ENCODE measurements at regions not wholly inside any gene's neighbourhood (a gene's known extent, or its start where the extent isn't known, plus 50 kb on each side); places are given as distances from the start of the nearest gene placed in this dataset.

GRCh38 chr21:15252431-15252830, 187.6 kb upstream of the NRIP1 start:
- no peaks in the 10 kb centered on the region for H3K4me1 ChIP-seq
- no peak overlapping the region for H3K4me3 ChIP-seq
- H3K36me3 ChIP-seq (ENCODE audit: insufficient read depth in 1 of 2, low read depth in 1 of 2) = no peaks in the 10 kb centered on the region
- intact Hi-C loops (cut with DNase I) = no loop called here
- H3K9me3 ChIP-seq = no peaks in the 10 kb centered on the region
- DNase-seq (no peak), ATAC-seq (no peak)
- H3K27ac ChIP-seq = no peak overlapping the region
- H3K27me3 ChIP-seq (ENCODE audit: insufficient read depth in 3 of 3, low read length in 2 of 3) = no peaks in the 10 kb centered on the region
- no peak for TF ChIP-seq CTCF (IDR thresholded peaks at IDR 0.05)
- 65 to 75% (median 74%) methylated on average over 3 of the region's 3 CpGs for WGBS, 3 donors

GRCh38 chr21:15254111-15254510, 189.3 kb upstream of the NRIP1 start:
- WGBS, 3 donors = 96 to 99% (median 97%) methylated on average over 4 of the region's 4 CpGs
- intact Hi-C loops (cut with DNase I) = no loop called here
- DNase-seq = no peak

GRCh38 chr21:15255261-15255660, 190.5 kb upstream of the NRIP1 start:
- TF ChIP-seq CTCF (IDR thresholded peaks at IDR 0.05) = no peak
- Histone ChIP-seq H3K4me1 (no peaks in the 10 kb centered on the region), H3K4me3 (no peak overlapping the region), H3K36me3 (ENCODE audit: insufficient read depth in 1 of 2, low read depth in 1 of 2) (no peaks in the 10 kb centered on the region), H3K9me3 (no peaks in the 10 kb centered on the region), H3K27ac (no peak overlapping the region), H3K27me3 (ENCODE audit: insufficient read depth in 3 of 3, low read length in 2 of 3) (no peaks in the 10 kb centered on the region)
- ATAC-seq (no peak), DNase-seq (no peak)
- intact Hi-C loops (cut with DNase I) = no loop called here
- 75 to 88% (median 82%) methylated on average over 7 of the region's 7 CpGs for WGBS, 3 donors

More at GRCh38 chr21:15254111-15254510, 189.3 kb upstream of the NRIP1 start:
- Histone ChIP-seq H3K9me3 (no peaks in the 10 kb centered on the region), H3K27me3 (ENCODE audit: insufficient read depth in 3 of 3, low read length in 2 of 3) (no peaks in the 10 kb centered on the region), H3K27ac (no peak overlapping the region), H3K36me3 (ENCODE audit: insufficient read depth in 1 of 2, low read depth in 1 of 2) (no peaks in the 10 kb centered on the region), H3K4me3 (no peak overlapping the region), H3K4me1 (no peaks in the 10 kb centered on the region)
- ATAC-seq = no peak
- no peak for TF ChIP-seq CTCF (IDR thresholded peaks at IDR 0.05)

- ATAC-seq (no peak), DNase-seq (no peak)
- Histone ChIP-seq H3K4me3 (no peak overlapping the region), H3K4me1 (no peaks in the 10 kb centered on the region), H3K9me3 (no peaks in the 10 kb centered on the region), H3K27ac (no peak overlapping the region), H3K27me3 (ENCODE audit: insufficient read depth in 3 of 3, low read length in 2 of 3) (no peaks in the 10 kb centered on the region), H3K36me3 (ENCODE audit: insufficient read depth in 1 of 2, low read depth in 1 of 2) (no peaks in the 10 kb centered on the region)
- intact Hi-C loops (cut with DNase I) = no loop called here
- no peak for TF ChIP-seq CTCF (IDR thresholded peaks at IDR 0.05)
Measured at GRCh38 chr21:15255763-15256162, 191.0 kb upstream of the NRIP1 start.

GRCh38 chr21:15256996-15257395, 192.2 kb upstream of the NRIP1 start:
- H3K4me3 ChIP-seq = no peak overlapping the region
- no peaks in the 10 kb centered on the region for H3K36me3 ChIP-seq (ENCODE audit: insufficient read depth in 1 of 2, low read depth in 1 of 2)
- H3K27ac ChIP-seq = no peak overlapping the region
- DNase-seq (no peak), ATAC-seq (no peak)
- no peak for TF ChIP-seq CTCF (IDR thresholded peaks at IDR 0.05)
- intact Hi-C loops (cut with DNase I) = no loop called here
- no peaks in the 10 kb centered on the region for H3K27me3 ChIP-seq (ENCODE audit: insufficient read depth in 3 of 3, low read length in 2 of 3)
- no peaks in the 10 kb centered on the region for H3K4me1 ChIP-seq
- no peaks in the 10 kb centered on the region for H3K9me3 ChIP-seq
